NCI-H82 (cell line): ENCODE measurements at regions not wholly inside any gene's neighbourhood (a gene's known extent, or its start where the extent isn't known, plus 50 kb on each side); places are given as distances from the start of the nearest gene placed in this dataset.

ENCODE experiments used
- DNase-seq: peaks from one replicate; lab custom pipeline; 2025; lab: John Stamatoyannopoulos, UW

DNA sequence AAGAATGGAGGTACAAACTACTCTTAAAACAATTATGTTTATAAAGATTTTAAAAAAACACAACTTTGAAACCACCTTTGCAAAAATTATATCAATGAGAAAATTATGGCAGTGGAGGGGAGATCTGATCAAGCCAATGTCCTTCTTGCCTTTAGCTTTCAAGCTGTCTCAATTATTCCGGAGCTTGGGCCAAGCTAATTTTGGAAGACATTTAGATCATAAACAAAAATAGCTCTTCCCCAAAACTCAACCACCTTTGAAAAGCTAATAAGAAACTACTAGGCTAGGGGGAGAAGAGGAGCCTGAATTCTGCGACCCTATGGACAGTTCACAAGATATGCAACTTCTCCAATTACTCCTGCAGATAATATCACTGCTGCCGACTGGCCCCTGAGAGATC is 263.3 kb downstream of the ICE1 start:
- no peak for DNase-seq

DNA sequence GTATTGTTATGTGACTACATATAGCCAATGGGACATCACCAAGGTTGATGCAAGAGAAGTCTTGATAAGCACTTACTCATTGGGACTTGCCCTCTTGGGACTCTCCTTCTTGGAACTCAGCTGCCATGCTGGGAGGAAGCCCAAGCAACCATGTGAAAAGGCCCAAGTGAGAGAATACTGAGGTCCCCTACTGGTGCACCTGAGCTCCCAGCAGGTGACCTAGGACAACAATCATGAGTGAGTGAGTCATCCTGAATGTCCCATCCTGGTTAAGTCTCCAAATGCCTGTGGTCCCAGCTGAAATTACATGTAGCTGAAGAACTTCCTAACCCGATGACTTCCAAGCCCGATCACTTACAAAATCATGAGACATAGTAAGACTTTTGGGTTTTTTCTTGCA is 260.7 kb downstream of the ICE1 start:
- DNase-seq: no peak

DNA sequence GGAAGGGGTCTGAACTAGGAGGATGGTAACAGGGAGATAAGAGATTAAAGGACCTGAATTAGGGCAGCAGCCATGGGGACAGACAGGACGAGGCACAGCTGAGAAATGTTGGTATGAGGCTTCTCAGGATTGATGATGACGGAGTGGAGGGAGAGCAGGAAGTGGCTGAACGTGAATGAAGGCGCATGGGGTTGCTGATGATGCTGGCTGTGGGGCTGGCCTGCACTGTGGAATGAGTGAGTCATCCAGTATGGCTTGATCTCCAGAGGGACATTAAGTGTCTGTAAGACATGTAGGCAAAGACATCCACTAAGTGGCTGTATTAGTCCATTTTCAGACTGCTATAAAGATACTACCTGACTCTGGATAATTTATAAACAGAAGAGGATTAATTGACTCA is 256.4 kb downstream of the ICE1 start:
- DNase-seq: no peak

DNA sequence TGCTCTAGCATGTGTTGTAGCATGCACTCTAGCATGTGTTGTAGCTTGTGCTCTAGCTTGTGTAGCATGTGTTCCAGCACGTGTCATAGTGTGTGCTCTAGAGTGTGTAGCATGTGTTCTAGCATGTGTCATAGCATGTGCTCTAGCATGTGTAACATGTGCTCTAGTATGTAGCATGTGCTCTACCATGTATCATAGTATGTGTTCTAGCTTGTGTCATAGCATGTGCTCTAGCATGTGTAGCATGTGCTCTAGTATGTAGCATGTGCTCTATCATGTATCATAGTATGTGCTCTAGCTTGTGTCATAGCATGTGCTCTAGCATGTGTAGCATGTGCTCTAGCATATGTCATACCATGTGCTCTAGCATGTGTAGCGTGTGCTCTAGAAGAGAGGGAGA is 255.3 kb downstream of the ICE1 start:
- no peak for DNase-seq

DNA sequence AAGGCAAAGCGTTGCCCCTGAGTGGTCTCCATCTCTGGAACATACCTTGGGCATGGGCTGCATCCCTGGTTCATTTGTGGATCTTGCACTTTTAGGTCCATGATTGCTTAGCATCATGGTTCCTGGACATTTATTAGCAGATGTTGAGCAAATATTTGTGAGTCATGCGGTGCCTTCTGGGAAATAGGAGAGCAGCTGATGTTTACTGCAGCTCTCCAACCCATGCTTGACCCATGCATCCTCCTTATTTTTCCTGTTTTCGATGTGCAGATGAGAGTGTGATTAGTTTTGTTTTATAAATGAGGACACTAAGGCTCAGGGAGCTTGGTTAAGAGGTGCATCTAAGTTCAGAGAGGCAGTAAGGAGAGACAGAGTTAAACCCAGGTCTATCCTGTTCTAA is 253.7 kb downstream of the ICE1 start:
- DNase-seq: no peak

DNA sequence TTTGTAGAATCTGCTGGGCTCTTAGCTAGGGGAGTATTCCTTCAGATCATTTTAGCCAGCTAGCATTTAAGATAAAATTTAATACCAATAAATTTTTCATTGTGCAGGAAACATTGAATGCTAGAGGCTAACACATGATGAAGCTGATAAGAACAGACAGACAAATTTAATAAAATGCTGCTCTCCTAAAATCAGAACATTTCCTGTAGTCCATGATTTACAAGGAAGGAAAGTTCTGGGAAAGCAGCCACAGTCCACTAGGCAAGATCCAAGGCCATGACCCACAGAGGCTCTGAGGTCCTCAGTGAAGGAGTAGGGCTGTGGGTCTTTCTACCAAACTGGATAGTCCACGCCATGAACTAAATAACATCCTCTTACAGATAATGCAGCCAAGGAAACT is 253.0 kb downstream of the ICE1 start:
- no peak for DNase-seq

DNA sequence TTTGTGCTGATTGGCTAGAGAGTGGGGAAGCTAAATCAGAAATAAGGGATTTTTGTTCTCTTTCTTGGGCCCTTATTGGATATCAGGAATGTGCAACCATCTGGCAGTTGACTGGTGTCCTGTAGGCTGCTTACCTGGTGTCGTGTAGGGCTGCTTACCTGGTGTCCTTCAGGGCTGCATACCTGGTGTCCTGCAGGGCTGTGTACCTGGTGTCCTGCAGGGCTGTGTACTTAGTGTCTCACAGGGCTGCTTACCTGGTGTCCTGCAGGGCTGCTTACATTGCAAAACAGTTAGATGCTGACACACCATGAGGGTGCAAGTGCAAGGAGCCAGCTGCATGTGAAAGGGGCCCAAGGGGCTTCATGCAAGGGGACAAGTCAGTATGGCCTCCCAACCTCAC is 249.3 kb downstream of the ICE1 start:
- no peak for DNase-seq

DNA sequence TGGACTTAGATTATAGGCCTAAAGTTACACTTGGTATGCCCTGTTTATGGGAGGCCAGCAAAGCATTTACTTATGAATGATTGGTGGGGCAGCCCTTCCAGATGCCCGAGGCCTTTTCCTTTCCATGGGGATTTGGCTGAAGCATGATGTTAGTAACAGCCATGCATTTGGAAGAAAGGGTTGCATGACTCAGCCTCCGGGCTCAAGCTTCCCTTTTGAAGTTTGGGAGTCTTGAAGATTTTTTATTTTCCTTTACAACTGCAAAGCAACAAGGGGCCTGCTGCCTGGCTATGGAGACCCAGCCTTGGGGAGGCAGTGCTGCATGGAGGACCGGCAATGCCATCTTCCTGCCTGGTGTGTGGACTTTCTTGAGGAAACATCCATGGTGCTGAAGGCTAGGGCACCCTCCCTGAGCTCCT is 244.7 kb downstream of the ICE1 start:
- DNase-seq: no peak

DNA sequence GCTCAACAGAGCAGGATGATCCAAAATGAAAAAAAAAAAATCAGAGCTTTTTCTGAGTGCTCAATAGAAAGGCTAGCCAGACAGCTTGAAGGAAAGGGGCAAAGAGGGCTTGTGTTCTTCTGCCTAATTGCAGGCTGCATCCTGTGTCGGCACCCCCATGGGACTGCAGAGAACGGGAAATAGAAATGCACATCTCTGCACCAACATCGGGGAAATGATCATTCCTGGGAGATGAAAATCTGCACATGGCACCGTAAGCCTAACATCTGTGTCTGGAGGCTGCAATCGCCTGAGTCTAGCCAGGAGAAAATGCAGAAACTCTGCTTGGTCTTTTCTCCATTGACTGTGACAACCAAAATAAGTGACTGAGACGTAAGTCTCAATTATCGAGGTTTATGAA is 243.9 kb downstream of the ICE1 start:
- no peak for DNase-seq

DNA sequence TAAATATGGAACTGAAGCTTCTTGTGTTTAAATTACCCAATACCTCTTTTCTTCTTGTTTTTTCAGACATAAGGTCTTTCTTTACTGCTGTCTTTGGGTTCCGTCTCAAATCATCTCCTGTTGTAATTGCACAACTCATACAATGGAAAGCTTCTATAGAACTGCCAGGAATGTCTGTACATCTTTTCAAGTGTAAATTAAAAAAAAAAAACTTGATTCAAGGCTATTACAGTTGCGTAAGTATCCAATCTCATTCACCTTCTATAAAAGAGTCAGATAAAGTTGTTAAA is 243.5 kb downstream of the ICE1 start:
- no peak for DNase-seq

DNA sequence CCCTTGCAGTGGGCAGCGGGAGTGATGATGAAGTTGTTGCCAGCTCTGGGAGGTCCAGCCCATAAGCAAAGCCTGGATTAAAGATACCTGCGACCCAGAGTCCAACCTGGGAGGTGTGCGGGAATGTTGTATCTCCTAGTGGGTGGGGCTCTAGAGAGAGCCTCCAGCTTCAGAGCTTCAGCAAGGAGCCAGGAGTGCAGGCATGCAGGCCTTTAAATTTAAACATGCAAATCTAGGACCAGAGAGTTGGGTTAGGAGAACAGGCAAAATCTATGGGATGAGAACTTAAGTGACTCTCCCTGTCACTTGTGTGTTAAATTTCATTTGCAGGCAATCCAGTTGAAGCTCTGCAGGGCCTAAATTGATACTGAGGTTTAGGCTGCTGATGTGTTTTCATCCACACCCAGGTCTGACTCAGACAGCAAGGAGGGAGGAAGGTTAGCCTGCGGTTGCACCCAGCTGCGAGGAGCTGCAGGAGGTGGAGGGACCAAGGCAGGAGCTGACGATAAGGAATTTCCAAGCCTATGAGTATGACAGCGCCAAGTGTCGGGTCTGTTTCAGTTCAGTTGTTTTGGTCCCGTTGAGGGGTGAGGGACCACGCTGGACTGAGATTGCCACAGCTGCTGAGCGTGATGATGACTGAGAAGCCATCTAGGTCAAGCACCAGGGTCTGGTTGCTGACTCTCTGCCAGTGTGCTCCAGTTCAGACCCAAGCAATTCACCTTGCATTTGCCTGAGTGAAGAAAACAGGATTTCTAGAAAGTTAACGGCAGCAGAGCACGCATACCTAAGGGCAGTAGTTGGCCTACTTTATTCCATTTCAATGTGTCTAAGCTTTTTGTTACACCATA is 243.0 kb downstream of the ICE1 start:
- DNase-seq: no peak

DNA sequence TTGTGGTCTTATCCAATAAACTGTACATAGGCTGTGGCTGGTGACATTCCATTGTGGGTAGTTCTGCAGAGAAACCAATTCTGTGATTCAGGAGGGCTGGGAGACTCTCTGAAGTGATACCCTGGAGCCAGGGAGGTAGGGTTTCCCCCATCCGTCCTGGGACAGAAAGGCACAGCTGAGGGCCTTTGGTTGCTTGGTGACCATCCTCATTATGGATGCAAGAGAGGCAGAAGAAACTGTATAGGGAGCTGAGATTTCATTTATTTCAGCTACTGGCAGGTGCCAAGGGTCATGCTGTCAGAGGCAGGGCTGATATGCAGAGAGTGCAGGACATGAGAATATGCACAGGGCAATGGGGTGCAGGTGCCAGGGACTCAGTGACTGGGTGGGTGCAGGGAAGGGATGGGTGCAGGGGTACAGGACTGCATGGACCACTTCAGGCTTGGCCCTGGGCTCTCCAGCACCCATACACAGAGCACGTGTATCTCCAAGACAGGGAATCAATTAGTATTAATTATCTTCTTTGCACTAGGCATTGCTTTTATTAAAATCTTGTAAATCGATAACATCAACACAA is 236.5 kb downstream of the ICE1 start:
- no peak for DNase-seq

DNA sequence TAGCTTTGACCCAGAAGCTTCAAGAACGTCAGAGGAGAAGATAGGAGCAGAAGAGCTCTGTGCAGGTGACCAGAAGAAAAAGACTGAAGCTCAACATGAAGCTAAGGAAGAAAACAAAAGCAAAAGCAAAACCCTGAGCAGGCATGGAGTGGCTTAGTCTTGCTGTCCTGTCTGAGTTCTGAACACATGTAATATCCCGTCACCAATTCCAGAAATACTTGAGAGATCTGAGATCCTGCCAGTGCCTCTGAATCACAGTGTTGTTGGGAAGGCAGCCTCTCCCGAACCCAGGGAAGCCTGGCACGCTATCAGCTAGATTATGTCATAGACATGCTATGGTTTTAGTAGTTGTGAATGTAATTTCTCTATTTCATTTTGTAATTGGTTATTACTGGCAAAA is 235.7 kb downstream of the ICE1 start:
- no peak for DNase-seq

DNA sequence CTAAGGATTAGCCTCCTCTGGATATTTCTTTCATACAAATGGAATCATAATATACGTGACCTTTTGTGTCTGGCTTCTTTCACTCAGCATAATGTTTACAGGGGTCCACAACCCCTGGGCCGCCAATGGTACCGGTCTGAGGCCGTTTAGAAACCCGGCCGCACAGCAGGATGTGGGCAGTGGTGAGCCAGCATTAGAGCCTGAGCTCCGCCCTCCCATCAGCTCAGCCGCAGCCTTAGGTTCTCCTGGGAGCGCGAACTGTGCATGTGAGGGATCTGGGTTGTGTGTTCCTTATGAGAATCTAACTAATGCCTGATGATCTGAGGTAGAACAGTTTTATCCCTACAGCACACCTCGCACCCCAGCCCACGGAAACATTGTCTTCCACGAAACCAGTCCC is 229.7 kb downstream of the ICE1 start:
- no peak for DNase-seq

DNA sequence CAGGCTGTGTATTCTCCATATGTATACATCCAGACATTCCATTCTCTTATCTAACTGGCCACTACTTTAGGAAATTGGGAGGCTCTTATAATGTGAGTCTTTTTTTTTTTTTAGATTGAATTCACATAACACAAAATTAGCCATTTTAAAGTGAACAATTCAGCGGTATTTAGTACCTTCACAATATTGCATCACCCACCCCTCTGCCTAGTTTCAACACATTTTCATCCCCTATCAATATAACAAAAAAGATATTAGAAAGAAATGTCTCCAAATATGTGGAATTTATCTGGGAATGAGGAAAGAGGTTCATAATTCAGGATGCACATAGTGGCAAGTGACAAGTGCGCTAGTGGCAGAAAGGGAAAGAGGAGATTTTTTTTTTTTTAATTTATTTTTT is 228.5 kb downstream of the ICE1 start:
- no peak for DNase-seq

DNA sequence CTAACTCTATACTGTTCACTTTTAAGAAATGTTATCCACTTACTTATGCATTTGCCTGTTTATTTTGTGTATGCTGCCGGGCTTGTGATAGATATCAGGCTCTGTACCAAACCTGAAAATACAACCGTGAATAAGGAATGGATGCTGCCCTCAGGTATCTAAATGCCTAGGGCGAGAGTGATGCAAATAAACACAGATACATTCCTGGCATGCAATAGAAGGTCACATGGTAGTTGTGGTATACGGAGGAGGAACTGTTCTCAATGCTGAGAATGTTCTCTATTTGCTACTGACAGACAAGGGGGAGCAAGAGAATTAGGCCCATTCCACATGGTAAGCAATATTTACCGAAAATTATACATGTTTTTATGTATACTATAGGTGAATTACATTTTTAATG is 227.8 kb downstream of the ICE1 start:
- DNase-seq: no peak

DNA sequence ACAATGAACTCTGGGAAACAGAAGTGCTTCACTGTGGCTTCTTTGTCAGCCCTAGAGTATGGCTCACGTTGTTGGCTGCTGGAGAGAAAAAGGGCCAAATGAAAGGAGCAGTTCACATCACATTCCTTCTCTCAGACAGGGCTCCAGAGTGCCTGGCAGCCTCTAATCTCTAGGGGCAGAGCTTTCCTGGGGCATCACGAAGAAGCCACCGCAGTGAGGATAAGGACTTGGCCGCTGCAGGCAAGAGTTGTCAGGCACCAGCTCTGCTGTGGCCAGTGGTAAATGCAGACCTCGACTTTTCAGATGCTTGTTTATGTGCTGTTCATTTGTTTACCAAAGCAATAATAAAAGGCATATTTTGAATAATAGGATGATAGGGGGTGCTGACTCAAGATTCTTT is 227.2 kb downstream of the ICE1 start:
- no peak for DNase-seq

DNA sequence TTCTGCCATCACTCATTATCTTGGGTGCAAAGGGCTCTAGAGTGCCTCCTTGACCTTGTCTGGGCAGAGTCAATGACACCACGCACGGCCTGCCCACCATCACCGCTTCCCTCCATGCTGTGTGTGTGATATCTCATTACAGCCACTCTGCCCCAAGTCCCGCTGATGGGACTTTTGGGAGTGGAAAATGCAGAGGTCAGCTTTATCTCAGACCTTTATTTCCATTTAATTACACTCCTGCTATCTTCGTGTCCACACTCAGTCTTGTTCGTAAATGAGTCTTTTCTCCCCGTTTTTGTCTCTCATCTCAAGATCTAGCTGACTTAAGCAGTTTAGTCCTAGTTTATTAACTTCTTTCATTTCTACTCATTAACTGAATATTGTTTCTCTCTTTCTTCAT is 226.2 kb downstream of the ICE1 start:
- no peak for DNase-seq

DNA sequence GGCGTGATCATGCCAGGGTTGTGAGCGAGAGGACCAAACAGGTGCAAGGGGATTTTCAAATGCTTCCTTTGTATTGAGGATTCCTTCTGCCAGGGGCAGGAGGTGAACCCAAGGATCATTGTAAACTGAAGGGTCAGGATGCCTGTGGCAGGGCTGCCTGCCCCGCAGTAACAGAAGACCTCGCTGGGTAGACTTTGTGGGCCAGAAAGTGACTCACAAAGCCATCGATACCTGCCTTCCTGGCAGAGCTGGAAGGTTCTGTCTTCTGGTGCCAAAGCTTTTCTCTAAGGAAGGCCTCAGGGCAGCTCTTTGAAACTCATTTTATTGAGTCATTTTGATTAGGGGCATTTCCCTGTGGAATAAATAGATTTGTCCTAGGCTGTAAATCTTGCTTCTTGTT is 223.4 kb downstream of the ICE1 start:
- no peak for DNase-seq

DNA sequence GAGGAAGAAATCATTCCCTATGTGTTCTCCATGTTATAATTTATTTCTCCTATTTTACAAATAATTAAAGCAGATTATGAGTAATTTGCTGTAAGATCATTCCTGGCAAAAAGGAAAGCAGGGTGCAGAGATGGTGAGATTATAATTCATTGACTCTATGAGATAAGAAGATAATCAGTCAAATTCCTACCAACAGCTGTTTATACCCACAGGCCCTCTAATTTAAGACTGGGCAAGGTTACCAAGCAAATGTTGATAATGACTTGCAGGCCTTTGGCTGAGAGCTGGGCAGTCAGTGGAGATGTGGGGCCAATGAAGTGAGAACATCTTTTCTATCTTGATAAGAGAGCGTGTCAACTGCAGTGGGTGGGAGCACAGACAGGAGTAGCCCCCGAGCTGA is 222.7 kb downstream of the ICE1 start:
- peak; percentile 79 for DNase-seq

DNA sequence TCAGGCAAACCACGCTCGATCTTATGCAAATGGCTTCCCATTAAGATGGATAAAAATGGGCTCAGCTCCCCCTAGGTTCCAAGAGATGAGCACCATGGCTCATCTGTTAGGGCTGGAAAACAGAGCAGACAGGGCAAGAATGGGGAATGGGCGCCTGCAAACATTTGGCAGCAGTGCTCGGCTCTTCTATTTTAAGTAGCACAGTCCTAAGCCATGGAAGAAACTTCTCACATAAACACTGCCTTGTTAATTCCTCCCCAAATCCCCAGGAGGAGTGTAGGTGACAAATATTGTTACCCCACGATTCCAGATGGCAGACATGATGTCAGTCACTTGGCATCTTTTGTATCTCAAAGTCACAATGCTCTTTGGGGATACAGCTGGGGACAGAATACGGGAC is 221.8 kb downstream of the ICE1 start:
- peak; percentile 73 for DNase-seq

DNA sequence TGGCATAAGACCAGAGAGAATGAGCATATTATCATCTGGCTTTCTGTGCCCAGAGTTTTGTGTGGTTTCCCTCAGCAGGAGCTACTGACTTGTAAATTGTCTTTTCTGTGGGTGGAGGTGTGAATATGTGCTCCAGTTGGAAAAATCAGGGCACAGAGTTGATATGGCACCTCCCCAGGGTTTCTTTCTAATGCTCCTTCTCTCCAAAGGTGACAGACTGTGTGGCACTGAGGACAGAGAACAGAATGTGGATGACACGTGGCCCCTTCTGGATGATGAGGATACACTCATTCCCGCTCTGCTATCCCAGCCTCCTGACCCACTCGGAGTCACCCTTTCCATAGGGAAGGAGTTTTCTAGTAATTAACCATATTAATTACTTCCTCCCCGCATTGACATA is 221.0 kb downstream of the ICE1 start:
- peak; percentile 16 for DNase-seq

DNA sequence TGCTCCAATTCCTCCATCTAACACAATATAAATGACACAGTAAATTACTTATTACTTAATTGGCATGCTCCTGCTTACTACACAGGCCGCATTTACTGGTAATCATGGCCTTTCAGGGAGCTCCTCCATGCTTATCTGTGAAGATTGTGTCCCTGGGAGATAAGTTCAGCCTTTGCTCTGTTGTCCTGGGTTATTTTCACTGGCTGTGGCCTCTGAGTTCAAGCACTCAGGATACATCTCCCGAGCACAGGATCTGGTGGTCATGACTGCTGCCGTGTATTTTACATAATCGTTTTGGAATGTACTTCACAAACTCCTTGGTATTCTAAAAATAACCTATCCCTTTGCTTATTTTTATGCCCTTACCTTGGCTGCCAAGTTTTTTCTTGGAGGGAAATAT is 215.7 kb downstream of the ICE1 start:
- no peak for DNase-seq

DNA sequence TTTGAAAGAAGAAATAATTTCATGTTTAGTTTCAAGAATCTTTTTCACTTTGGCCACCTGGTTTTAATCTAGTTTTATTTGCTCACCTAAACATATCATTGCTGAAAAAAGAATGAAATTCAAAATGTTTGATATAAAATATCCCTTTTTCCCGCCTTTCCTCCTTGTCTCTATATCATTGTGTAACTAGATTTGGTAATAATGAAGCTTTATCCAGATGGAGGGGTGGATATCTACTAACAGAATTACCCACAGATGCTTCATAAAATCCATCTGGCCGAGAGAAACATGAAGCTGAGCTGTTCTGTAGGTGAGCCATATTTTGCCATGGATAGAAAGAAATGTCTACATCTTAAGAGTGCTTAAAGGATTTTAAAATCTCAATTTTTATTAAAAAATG is 214.7 kb downstream of the ICE1 start:
- peak; percentile 74 for DNase-seq
